Testis (tissue), 2 donors: ENCODE measurements at regions not wholly inside any gene's neighbourhood (a gene's known extent, or its start where the extent isn't known, plus 50 kb on each side); places are given as distances from the start of the nearest gene placed in this dataset.

Source experiments
- DNase-seq: peaks from one replicate; pipeline ENCODE4 v3.0.0-alpha.2; 2019
- H3K27ac ChIP-seq, 2 donors: fragments of 200-600 bp; sonication (generic); one replicate each; pipeline ENCODE4 v1.5.1; 2019
- H3K27me3 ChIP-seq: fragments of 200-600 bp; sonication (generic); one replicate; pipeline ENCODE4 v1.5.1; 2019
- H3K36me3 ChIP-seq: fragments of 200-600 bp; sonication (generic); one replicate; pipeline ENCODE4 v1.5.1; 2017; ENCODE audit warnings: low read depth; ENCODE audit errors: missing control alignments
- H3K4me1 ChIP-seq: fragments of 200-600 bp; sonication (generic); one replicate; pipeline ENCODE4 v1.5.1; 2019
- H3K4me3 ChIP-seq, 2 donors: fragments of 200-600 bp; sonication (generic); one replicate each; pipeline ENCODE4 v1.5.1; 2017 to 2019
- H3K9me3 ChIP-seq: fragments of 200-600 bp; sonication (generic); one replicate; pipeline ENCODE4 v1.5.1; 2017
- CTCF ChIP-seq, 3 experiments: fragments of 450-650 bp in 2 of 3; fragments of 200-600 bp in 1 of 3; sonication (generic) in 1 of 3; IDR thresholded peaks; one replicate each; pipeline ENCODE4 v1.5.1; 2016 to 2019; ENCODE audit warnings: antibody characterized with exemption in 3 of 3, mild to moderate bottlenecking in 2 of 3, moderate library complexity in 1 of 3
- POLR2A ChIP-seq: fragments of 450-650 bp; IDR thresholded peaks from one replicate; pipeline ENCODE4 v1.6.1; 2017; ENCODE audit warnings: antibody characterized with exemption, mild to moderate bottlenecking, moderate library complexity
- WGBS, 2 donors: methylation state at CpG; one replicate each; pipeline ENCODE4 v1.1.5; 2018; 5-methylcytosine and 5-hydroxymethylcytosine counted together
- intact Hi-C: fragments of 100-400 bp; cut with DNase I; formaldehyde crosslinking; loops from one replicate; pipeline ENCODE4 v1.15.1; 2023; ENCODE audit warnings: low total_unique reads

GRCh38 chr15:69517052-69517451, 64.4 kb downstream of the RPLP1 start:
- 90% methylated on average over 2 of the region's 2 CpGs for WGBS, 2 donors
- intact Hi-C loops, result no loop called here

GRCh38 chr15:69518806-69519205, 66.2 kb downstream of the RPLP1 start:
- H3K27ac ChIP-seq, result no peak overlapping the region
- H3K27me3 ChIP-seq, result no peaks in the 10 kb centered on the region
- H3K4me1 ChIP-seq, result no peaks in the 10 kb centered on the region
- WGBS, 2 donors, result 85 to 96% methylated on average over 2 of the region's 2 CpGs
- H3K4me3 ChIP-seq, result no peak overlapping the region
- DNase-seq, result no peak
- no peaks in the 10 kb centered on the region for H3K9me3 ChIP-seq
- no peaks in the 10 kb centered on the region for H3K36me3 ChIP-seq
- TF ChIP-seq CTCF (IDR thresholded peaks at IDR 0.05) (no peak), POLR2A (no peak)
- intact Hi-C loops, result no loop called here

More at GRCh38 chr15:69517052-69517451, 64.4 kb downstream of the RPLP1 start:
- H3K4me1 ChIP-seq, result no peaks in the 10 kb centered on the region
- TF ChIP-seq POLR2A (no peak), CTCF (IDR thresholded peaks at IDR 0.05) (no peak)
- H3K27ac ChIP-seq, result no peak overlapping the region
- no peak overlapping the region for H3K4me3 ChIP-seq
- H3K9me3 ChIP-seq, result no peaks in the 10 kb centered on the region
- DNase-seq, result no peak
- no peaks in the 10 kb centered on the region for H3K27me3 ChIP-seq
- H3K36me3 ChIP-seq, result no peaks in the 10 kb centered on the region

DNA sequence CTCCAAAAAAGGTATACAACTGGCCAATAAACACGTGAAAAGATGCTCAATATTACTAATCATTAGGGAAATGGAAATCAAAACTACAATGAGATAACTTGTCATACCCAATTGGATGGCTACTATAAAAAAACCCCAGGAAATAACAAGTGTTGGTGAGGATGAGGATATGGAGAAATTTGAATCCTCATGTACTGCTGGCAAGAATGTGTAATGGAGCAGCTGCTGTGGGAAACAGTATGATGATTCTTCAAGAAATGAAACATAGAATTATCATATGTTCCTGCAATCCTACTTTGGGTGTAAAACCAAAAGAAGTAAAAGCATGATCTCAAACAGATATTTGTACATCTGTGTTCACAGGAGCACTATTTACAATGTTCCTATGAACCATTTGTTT, 67.4 kb downstream of the RPLP1 start:
- intact Hi-C loops, result no loop called here
- H3K4me1 ChIP-seq, result no peaks in the 10 kb centered on the region
- H3K4me3 ChIP-seq, result no peak overlapping the region
- TF ChIP-seq CTCF (IDR thresholded peaks at IDR 0.05) (no peak), POLR2A (no peak)
- H3K27me3 ChIP-seq, result no peaks in the 10 kb centered on the region
- WGBS, 2 donors, result 71 to 79% methylated on average over 1 of the region's 1 CpG
- no peaks in the 10 kb centered on the region for H3K9me3 ChIP-seq
- no peak for DNase-seq
- H3K36me3 ChIP-seq, result no peaks in the 10 kb centered on the region
- H3K27ac ChIP-seq, result no peak overlapping the region

DNA sequence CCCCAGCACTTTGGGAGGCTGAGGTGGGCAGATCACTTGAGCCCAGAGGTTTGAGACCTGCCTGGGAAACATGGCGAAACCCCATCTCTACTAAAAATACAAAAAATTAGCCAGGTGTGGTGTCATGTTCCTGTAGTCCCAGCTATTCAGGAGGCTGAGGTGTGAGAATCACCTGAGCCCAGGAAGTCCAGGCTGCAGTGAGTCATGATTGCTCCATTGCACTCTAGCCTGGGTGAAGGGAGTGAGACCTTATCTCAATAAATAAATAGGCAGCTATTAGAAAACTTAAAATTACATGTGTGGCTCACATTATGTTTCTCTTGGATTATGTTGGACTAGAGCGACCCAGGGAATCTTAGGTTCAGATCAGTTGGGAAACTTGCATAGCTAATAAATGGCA, 69.7 kb downstream of the RPLP1 start:
- no peaks in the 10 kb centered on the region for H3K36me3 ChIP-seq
- no peaks in the 10 kb centered on the region for H3K9me3 ChIP-seq
- H3K27ac ChIP-seq, result no peak overlapping the region
- WGBS, 2 donors, result 91 to 100% methylated on average over 2 of the region's 2 CpGs
- no peak for DNase-seq
- TF ChIP-seq CTCF (IDR thresholded peaks at IDR 0.05) (no peak), POLR2A (no peak)
- no peaks in the 10 kb centered on the region for H3K27me3 ChIP-seq
- intact Hi-C loops, result no loop called here
- no peak overlapping the region for H3K4me3 ChIP-seq
- H3K4me1 ChIP-seq, result no peaks in the 10 kb centered on the region
